Colonic mucosa (tissue), 4 donors: ENCODE measurements at regions not wholly inside any gene's neighbourhood (a gene's known extent, or its start where the extent isn't known, plus 50 kb on each side); places are given as distances from the start of the nearest gene placed in this dataset.

Experiments
- DNase-seq: peaks from one replicate; pipeline ENCODE4 v3.0.0-alpha.2; 2020
- H3K27ac ChIP-seq: fragments of 200-600 bp; one replicate; pipeline ENCODE4 v1.8.0; 2021
- H3K27me3 ChIP-seq: fragments of 200-600 bp; one replicate; pipeline ENCODE4 v1.8.0; 2021
- H3K36me3 ChIP-seq: fragments of 200-600 bp; one replicate; pipeline ENCODE4 v1.8.0; 2021
- H3K4me1 ChIP-seq: fragments of 200-600 bp; one replicate; pipeline ENCODE4 v1.8.0; 2021; ENCODE audit warnings: mild to moderate bottlenecking
- H3K4me3 ChIP-seq: fragments of 200-600 bp; one replicate; pipeline ENCODE4 v1.8.0; 2021
- H3K9ac ChIP-seq, 2 donors: one replicate each; pipeline ENCODE4 v1.7.0; 2013; ENCODE audit warnings: control low read depth in 2 of 2, low read depth in 2 of 2, low read length in 2 of 2
- H3K9me3 ChIP-seq: fragments of 200-600 bp; one replicate; pipeline ENCODE4 v1.8.0; 2021
- intact Hi-C: fragments of 100-400 bp; cut with DNase I; formaldehyde crosslinking; loops from one replicate; pipeline ENCODE4 v1.14.1; 2022
- TF ChIP-seq, protein P1 (sequence below): fragments of 200-600 bp; IDR thresholded peaks from one replicate; pipeline ENCODE4 v1.8.0; 2022; ENCODE audit warnings: antibody characterized with exemption, mild to moderate bottlenecking
- donor health status: healthy.
- donor health status: DM: no; HTN: no; CAD: no.
- donor health status: DM: no; HTN: no; CAD: no.

DNA sequence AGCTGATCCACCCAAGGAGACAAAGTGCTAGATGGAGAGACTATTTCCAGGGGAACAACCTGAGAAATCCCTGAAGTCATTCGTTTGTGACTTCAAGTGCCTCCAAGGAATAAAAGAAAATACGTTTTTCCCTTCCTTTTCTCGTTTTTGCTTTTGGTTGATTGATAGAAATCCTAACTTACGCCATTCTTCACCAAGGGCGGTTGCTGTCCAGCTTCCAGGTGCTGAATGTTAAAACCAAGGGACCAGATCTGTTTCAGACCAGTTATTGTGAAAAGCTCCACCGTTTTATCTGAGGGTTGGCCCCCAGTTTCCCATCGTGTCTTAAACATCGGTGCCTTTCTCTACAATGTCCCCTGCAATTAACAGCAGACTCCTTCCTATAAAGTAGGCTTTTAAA lies 600.7 kb upstream of the SGCD start:
- Histone ChIP-seq H3K27me3 (peaks cover 35% of the 10 kb centered on the region), H3K27ac (no peak overlapping the region), H3K9me3 (no peaks in the 10 kb centered on the region), H3K4me3 (no peak overlapping the region), H3K4me1 (peaks cover 4% of the 10 kb centered on the region), H3K36me3 (no peaks in the 10 kb centered on the region), H3K9ac (no peak overlapping the region)
- DNase-seq, result no peak
- TF ChIP-seq, protein P1, sequence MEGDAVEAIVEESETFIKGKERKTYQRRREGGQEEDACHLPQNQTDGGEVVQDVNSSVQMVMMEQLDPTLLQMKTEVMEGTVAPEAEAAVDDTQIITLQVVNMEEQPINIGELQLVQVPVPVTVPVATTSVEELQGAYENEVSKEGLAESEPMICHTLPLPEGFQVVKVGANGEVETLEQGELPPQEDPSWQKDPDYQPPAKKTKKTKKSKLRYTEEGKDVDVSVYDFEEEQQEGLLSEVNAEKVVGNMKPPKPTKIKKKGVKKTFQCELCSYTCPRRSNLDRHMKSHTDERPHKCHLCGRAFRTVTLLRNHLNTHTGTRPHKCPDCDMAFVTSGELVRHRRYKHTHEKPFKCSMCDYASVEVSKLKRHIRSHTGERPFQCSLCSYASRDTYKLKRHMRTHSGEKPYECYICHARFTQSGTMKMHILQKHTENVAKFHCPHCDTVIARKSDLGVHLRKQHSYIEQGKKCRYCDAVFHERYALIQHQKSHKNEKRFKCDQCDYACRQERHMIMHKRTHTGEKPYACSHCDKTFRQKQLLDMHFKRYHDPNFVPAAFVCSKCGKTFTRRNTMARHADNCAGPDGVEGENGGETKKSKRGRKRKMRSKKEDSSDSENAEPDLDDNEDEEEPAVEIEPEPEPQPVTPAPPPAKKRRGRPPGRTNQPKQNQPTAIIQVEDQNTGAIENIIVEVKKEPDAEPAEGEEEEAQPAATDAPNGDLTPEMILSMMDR, result no peak
- intact Hi-C loops, result no loop called here

DNA sequence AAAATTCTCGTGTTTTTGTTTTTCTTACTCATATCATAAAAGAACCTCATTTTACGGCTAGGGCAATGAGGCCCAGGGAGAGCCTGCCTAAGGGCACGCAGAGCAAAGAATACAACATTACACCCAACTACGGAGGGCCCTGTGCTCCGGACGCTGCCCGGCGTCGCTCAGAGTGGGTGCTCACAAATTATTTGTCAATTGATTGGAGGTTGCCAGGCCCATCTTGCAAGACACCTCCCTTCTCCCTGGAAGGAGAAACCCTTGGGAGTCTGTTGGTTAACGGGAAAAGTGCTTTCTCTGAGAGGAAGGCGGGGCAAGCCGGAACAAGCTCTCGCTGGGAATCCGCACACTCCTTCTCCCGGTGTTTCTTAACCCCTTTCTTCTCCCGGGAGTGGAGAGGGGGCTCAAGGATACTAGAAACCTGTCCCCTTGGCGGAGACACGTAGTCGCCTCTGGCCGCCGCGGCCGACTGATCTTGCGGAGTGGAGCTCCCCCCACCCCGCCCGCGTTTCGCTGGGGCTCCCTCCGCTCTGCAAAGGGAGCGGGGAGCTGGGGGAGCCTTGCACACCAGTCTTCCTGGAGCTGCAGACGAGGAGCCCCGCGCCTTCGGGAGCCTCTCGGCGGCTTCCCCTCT lies 599.3 kb upstream of the SGCD start:
- Histone ChIP-seq H3K27me3 (peaks cover 41% of the 10 kb centered on the region), H3K4me3 (peak overlapping the region; percentile 28), H3K9me3 (no peaks in the 10 kb centered on the region), H3K9ac (no peak overlapping the region), H3K4me1 (peaks cover 4% of the 10 kb centered on the region), H3K27ac (no peak overlapping the region), H3K36me3 (no peaks in the 10 kb centered on the region)
- intact Hi-C loops, result no loop called here
- DNase-seq, result no peak
- TF ChIP-seq, protein P1, result no peak

DNA sequence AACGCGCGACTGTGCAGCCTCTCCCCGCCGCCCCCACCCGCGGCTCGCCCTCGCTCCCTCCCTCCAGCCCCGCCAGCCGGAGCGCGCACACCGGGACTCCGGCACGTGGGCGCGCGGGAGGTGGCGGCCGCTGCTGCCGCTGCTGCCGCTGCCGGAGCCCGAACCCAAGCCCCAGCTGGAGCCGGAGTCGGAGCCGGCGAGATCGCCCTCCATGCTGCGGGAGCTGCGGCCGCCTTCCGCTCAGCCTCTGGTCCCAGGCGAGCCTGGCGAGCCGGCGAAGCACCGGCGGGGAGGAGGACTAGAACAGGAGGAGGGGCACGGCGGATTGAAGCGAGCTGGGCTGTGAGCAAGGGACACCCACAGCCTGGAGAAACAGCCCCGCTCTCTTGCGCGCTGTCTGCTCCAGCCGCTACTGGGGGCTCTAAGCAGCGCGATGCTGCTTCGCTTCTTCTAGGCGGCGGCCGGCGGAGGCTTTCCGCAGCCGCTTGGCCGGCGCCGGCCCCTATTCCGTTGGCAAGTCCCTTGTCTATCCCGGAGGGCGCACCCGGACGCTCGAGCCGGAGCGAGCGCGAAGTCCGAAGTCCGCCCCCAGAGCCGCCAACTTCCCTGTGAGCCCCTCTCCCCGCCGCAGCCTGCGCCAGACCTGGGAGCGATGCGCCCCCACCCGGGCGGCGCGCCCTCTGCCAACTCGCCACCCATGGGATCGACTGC lies 598.7 kb upstream of the SGCD start:
- Histone ChIP-seq H3K9ac (no peak overlapping the region), H3K36me3 (no peaks in the 10 kb centered on the region), H3K27me3 (peaks cover 41% of the 10 kb centered on the region), H3K9me3 (no peaks in the 10 kb centered on the region), H3K4me1 (peaks cover 4% of the 10 kb centered on the region), H3K4me3 (peak overlapping the region; percentile 28), H3K27ac (no peak overlapping the region)
- TF ChIP-seq, protein P1, result no peak
- peak; percentile 37 for DNase-seq
- intact Hi-C loops, result no loop called here

DNA sequence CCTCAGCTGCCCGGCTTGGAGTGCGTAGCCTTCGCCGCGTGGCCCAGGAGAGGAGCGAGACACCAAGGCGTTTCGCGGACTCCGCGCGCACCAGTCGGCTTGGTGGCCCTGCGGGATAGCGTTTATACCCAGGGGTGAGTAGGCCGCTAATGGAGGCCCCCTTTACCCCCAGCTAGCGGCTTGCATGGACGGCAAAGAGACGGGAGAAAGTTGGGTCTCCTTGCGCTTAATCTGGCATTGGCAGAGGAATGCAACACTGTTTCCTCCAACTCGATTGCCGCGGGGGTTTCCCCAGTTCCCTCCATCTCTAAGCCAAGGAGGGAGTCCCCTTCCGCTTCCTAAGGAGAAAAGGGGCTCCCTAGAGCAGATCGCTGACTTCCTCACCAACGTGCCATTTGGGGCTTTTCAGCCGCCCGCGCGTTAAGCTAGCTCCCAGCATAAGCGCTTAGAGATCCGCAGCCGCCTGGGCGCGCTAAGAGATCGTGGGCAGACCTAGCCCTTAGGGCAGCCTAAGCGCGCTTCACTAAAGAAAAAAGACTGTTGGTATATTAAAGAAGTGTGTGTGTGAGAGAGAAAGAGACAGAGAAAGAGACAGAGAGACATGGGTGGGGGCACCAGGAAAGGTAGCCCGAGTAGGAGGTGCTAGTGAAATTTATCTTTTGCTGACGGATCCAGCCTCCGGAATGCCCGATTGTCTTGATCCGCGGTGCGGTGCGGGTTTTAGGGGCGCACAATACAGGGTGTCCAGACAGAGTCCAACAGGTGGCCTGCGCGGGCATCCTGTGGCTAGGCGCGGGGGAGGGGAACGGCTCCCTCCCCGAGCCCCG lies 597.9 kb upstream of the SGCD start:
- no peak for DNase-seq
- no peak overlapping the region for H3K9ac ChIP-seq
- peaks cover 41% of the 10 kb centered on the region for H3K27me3 ChIP-seq
- no peak overlapping the region for H3K27ac ChIP-seq
- TF ChIP-seq, protein P1, result no peak
- no peaks in the 10 kb centered on the region for H3K9me3 ChIP-seq
- intact Hi-C loops, result no loop called here
- peaks cover 4% of the 10 kb centered on the region for H3K4me1 ChIP-seq
- no peaks in the 10 kb centered on the region for H3K36me3 ChIP-seq
- peak overlapping the region; percentile 28 for H3K4me3 ChIP-seq

DNA sequence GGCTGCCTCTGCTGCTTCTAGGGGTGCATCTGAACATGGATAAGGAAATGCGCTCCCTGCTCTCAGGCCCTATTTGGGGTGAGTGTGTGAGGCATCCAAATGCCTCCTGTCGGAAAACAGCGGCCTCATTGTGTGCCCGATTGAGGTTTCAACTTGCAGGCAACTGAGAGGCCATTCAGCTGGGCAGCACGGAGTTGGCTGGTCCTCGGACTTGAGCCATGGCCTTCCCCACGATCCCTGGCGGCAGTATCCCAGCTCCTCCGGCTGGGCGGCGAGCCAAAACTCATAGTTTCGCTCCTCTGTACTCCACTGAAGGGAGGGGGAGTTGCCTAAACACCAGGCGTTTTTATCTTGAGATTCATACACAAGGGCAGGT lies 597.3 kb upstream of the SGCD start:
- Histone ChIP-seq H3K9ac (no peak overlapping the region), H3K27ac (no peak overlapping the region), H3K4me1 (peaks cover 4% of the 10 kb centered on the region), H3K4me3 (no peak overlapping the region), H3K9me3 (no peaks in the 10 kb centered on the region), H3K27me3 (peaks cover 41% of the 10 kb centered on the region), H3K36me3 (no peaks in the 10 kb centered on the region)
- TF ChIP-seq, protein P1, result no peak
- intact Hi-C loops, result no loop called here
- no peak for DNase-seq
